ENCODE measurements at regions not wholly inside any gene's neighbourhood (a gene's known extent, or its start where the extent isn't known, plus 50 kb on each side); places are given as distances from the start of the nearest gene placed in this dataset.

GRCh38 chr20:57998276-57998675 lies 230.2 kb downstream of the ANKRD60 start:
- no peak overlapping the region for H3K27ac ChIP-seq (ENCODE audit: insufficient read depth, low read depth, low read length)
- H3K9ac ChIP-seq (replicated peaks; ENCODE audit: extremely low read depth, insufficient read depth, low read length), result no peak overlapping the region
- POLR2A ChIA-PET, result no interaction called here
- CTCF ChIA-PET, result no interaction called here
- no peaks in the 10 kb centered on the region for H3K79me2 ChIP-seq (ENCODE audit: control insufficient read depth, insufficient read depth, low read length)
- no peaks in the 10 kb centered on the region for H3K36me3 ChIP-seq (ENCODE audit: control insufficient read depth in 2 of 2, extremely low read depth in 1 of 2, insufficient read depth in 2 of 2, low read length in 2 of 2)
- BruUV-seq (replicated peaks), result no TSS peak
- intact Hi-C loops (cut with micrococcal nuclease) (loop anchor here (5.0 kb wide), 1 partner anchor 89 kb away; no protein-coding TSS in a partner anchor), dilution Hi-C loops (cut with MboI; ENCODE audit: extremely low pct_ligation_motif_present, low sequenced_read_pairs) (no loop called here)
- H3K4me1 ChIP-seq (ENCODE audit: control insufficient read depth, extremely low read depth, insufficient read depth, low read length), result no peaks in the 10 kb centered on the region
- H3K4me2 ChIP-seq (ENCODE audit: insufficient read depth, low read length), result no peak overlapping the region
- DNase-seq (ENCODE audit: low read depth, low spot score) (no peak), FAIRE-seq (no peak)
- no peak overlapping the region for H3K4me3 ChIP-seq (replicated peaks in 1 of 3; ENCODE audit: insufficient read depth in 1 of 3, low read depth in 1 of 3, low read length in 3 of 3)
- H3K27me3 ChIP-seq (ENCODE audit: control insufficient read depth in 2 of 2, insufficient read depth in 2 of 2, low read length in 2 of 2), result peaks cover 2 to 10% of the 10 kb centered on the region in 2 experiments
- H3K9me3 ChIP-seq (replicated peaks; ENCODE audit: control insufficient read depth, insufficient read depth, low read length), result no peaks in the 10 kb centered on the region
- H3K9me1 ChIP-seq (replicated peaks; ENCODE audit: control insufficient read depth, extremely low read depth, insufficient read depth, low read length), result no peaks in the 10 kb centered on the region
- TF ChIP-seq POLR2AphosphoS5 (IDR thresholded peaks at IDR 0.05; ENCODE audit: insufficient read depth, low read depth, low read length), result no peak
- TF ChIP-seq MYC (IDR thresholded peaks at IDR 0.05; ENCODE audit: low read depth, low read length), result no peak
- TF ChIP-seq, protein P1, sequence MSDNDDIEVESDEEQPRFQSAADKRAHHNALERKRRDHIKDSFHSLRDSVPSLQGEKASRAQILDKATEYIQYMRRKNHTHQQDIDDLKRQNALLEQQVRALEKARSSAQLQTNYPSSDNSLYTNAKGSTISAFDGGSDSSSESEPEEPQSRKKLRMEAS (IDR thresholded peaks at IDR 0.05; ENCODE audit: insufficient read depth, insufficient read length), result no peak
- TF ChIP-seq, protein P2, sequence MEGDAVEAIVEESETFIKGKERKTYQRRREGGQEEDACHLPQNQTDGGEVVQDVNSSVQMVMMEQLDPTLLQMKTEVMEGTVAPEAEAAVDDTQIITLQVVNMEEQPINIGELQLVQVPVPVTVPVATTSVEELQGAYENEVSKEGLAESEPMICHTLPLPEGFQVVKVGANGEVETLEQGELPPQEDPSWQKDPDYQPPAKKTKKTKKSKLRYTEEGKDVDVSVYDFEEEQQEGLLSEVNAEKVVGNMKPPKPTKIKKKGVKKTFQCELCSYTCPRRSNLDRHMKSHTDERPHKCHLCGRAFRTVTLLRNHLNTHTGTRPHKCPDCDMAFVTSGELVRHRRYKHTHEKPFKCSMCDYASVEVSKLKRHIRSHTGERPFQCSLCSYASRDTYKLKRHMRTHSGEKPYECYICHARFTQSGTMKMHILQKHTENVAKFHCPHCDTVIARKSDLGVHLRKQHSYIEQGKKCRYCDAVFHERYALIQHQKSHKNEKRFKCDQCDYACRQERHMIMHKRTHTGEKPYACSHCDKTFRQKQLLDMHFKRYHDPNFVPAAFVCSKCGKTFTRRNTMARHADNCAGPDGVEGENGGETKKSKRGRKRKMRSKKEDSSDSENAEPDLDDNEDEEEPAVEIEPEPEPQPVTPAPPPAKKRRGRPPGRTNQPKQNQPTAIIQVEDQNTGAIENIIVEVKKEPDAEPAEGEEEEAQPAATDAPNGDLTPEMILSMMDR (IDR thresholded peaks at IDR 0.05; ENCODE audit: extremely low read depth in 1 of 2, insufficient read depth in 1 of 2, low read depth in 1 of 2, low read length in 2 of 2), result no peak
- no peak for TF ChIP-seq POLR2A (IDR thresholded peaks at IDR 0.05; ENCODE audit: low read depth, low read length)
- no peak for TF ChIP-seq FOS (IDR thresholded peaks at IDR 0.05; ENCODE audit: borderline replicate concordance, insufficient read depth, low read length)
- TF ChIP-seq GATA2 (IDR thresholded peaks at IDR 0.05; ENCODE audit: insufficient read depth, insufficient read length, low read depth, low read length), result no peak
- TF ChIP-seq EZH2 (IDR thresholded peaks at IDR 0.05; ENCODE audit: borderline replicate concordance, low read depth, low read length, severe bottlenecking), result no peak
- TF ChIP-seq JUN (IDR thresholded peaks at IDR 0.05; ENCODE audit: borderline replicate concordance, insufficient read depth, insufficient read length, low read depth), result no peak
- no peaks in the 10 kb centered on the region for H4K20me1 ChIP-seq (replicated peaks; ENCODE audit: control insufficient read depth, extremely low read depth, insufficient read depth, low read length)
- H2AFZ ChIP-seq (ENCODE audit: low read depth, low read length), result no peak overlapping the region
